ENCODE measurements at regions not wholly inside any gene's neighbourhood (a gene's known extent, or its start where the extent isn't known, plus 50 kb on each side); places are given as distances from the start of the nearest gene placed in this dataset.

GRCh38 chr7:20026762-20027161 is 190.4 kb downstream of the MACC1 start (continued):
- TF ChIP-seq MYPOP (CRISPR knock-in tag; IDR thresholded peaks at IDR 0.05) (no peak), ATM (IDR thresholded peaks at IDR 0.05; ENCODE audit: borderline replicate concordance) (no peak), IKZF5 (CRISPR knock-in tag; IDR thresholded peaks at IDR 0.05) (no peak), ZBTB40 (IDR thresholded peaks at IDR 0.05) (no peak), ZBTB40 (CRISPR knock-in tag; IDR thresholded peaks at IDR 0.05) (no peak), FOXO1 (CRISPR knock-in tag; IDR thresholded peaks at IDR 0.05) (no peak), ZNF530 (CRISPR knock-in tag; IDR thresholded peaks at IDR 0.05; ENCODE audit: low read depth) (no peak), ZNF224 (CRISPR knock-in tag; IDR thresholded peaks at IDR 0.05) (no peak), LBX2 (CRISPR knock-in tag; IDR thresholded peaks at IDR 0.05; ENCODE audit: borderline replicate concordance) (no peak), IKZF1 (IDR thresholded peaks at IDR 0.05) (no peak), U2AF2 (IDR thresholded peaks at IDR 0.05; ENCODE audit: low read depth, low read length) (no peak), ZKSCAN5 (CRISPR knock-in tag; IDR thresholded peaks at IDR 0.05) (no peak), ZNF451 (CRISPR knock-in tag; IDR thresholded peaks at IDR 0.05) (no peak)

Measured in HepG2 (cell line).